Hepatocyte (in vitro differentiated cells): ENCODE measurements at regions not wholly inside any gene's neighbourhood (a gene's known extent, or its start where the extent isn't known, plus 50 kb on each side); places are given as distances from the start of the nearest gene placed in this dataset.

Source experiments
- EZH2 ChIP-seq: fragments of 200-600 bp; sonication (generic); IDR thresholded peaks from 2 replicates; pipeline ENCODE4 v1.6.1; 2016; ENCODE audit warnings: antibody characterized with exemption, mild to moderate bottlenecking, borderline replicate concordance
- EZH2phosphoT487 ChIP-seq: fragments of 200-600 bp; sonication (generic); IDR thresholded peaks from one replicate; pipeline ENCODE4 v1.6.1; 2018; ENCODE audit warnings: antibody characterized with exemption, mild to moderate bottlenecking, low read depth, moderate library complexity; ENCODE audit not compliant: unreplicated experiment, severe bottlenecking
- TF ChIP-seq, protein P1 (sequence below): fragments of 200-600 bp; sonication (generic); IDR thresholded peaks from 2 replicates; pipeline ENCODE4 v1.5.1; 2016; ENCODE audit warnings: antibody characterized with exemption, mild to moderate bottlenecking; ENCODE audit not compliant: poor library complexity

DNA sequence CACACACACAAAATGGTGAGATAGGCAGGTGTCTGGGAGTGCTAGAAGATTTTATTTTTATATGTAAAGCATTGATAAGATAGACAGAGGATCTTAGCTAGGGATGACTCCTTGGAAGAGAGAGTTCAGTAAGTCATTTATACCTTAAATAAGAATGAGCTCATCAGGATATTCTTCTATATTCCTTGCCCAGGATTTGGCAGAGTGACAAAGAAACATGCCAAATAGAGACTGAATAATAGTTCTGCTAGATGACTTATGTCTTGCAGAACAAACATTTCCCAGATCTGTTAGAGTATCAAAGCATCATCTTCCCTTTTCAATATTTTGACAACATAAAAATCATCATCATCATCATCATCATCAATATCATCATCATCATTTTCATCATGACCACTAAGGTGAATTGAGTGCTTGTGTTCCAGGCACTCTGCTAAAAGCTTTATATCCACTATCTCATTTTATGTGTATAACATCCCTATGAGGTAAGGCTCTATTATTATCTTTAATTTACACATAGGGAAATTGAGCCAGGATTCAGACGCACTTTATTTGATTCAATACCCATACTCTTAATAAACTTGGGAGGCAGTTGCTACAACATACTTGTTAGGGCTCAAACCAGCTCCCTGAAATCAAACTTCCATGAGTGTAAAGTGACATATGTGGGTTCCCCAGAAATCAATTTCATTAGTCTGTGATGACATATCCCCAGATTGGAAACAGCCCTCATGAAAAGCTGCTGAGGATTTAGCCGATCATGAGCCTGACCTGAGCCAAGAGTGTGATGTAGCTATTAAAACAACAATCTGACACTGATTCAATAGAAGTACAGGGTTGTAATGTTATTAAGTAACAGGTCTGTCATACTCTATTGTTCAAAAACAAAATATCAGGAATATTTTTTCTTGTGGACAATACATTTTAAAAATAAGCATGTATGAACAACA lies 176.3 kb upstream of the SEMA6A start:
- TF ChIP-seq, protein P1, sequence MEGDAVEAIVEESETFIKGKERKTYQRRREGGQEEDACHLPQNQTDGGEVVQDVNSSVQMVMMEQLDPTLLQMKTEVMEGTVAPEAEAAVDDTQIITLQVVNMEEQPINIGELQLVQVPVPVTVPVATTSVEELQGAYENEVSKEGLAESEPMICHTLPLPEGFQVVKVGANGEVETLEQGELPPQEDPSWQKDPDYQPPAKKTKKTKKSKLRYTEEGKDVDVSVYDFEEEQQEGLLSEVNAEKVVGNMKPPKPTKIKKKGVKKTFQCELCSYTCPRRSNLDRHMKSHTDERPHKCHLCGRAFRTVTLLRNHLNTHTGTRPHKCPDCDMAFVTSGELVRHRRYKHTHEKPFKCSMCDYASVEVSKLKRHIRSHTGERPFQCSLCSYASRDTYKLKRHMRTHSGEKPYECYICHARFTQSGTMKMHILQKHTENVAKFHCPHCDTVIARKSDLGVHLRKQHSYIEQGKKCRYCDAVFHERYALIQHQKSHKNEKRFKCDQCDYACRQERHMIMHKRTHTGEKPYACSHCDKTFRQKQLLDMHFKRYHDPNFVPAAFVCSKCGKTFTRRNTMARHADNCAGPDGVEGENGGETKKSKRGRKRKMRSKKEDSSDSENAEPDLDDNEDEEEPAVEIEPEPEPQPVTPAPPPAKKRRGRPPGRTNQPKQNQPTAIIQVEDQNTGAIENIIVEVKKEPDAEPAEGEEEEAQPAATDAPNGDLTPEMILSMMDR, result no peak
- TF ChIP-seq EZH2, result no peak
- no peak for TF ChIP-seq EZH2phosphoT487
